Fibroblast of villous mesenchyme (primary cell): ENCODE measurements at regions not wholly inside any gene's neighbourhood (a gene's known extent, or its start where the extent isn't known, plus 50 kb on each side); places are given as distances from the start of the nearest gene placed in this dataset.

ENCODE experiments used
- DNase-seq: peaks from one replicate; pipeline ENCODE4 v3.0.0-alpha.2; 2010; ENCODE audit warnings: low read depth
- H3K4me3 ChIP-seq: 2 replicates; pipeline ENCODE4 v1.5.1; 2011; ENCODE audit warnings: low read depth, mild to moderate bottlenecking, low read length
- TF ChIP-seq, protein P1 (sequence below): IDR thresholded peaks from 2 replicates; pipeline ENCODE4 v1.5.1; 2012; ENCODE audit warnings: low read depth, mild to moderate bottlenecking, low read length; ENCODE audit not compliant: insufficient read depth

DNA sequence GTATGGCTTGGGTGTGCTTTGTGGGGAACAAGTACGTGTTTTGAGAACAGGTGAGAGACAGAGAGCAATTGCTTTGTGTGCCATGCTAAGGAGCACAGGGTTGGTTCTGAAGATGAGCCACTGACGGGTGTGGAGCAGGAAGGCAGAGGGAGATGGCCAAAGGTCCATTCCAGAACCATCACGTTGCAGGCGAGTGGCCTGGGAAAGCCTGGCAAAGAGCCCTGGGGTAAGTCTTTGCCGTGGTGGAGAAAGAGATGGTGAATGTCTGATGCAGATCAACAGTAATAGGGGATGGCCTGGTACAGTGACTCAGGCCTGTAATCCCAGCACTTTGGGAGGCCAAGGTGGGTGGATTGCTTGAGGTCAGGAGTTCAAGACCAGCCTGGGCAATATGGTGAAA is 93.5 kb upstream of the ZNF521 start:
- TF ChIP-seq, protein P1, sequence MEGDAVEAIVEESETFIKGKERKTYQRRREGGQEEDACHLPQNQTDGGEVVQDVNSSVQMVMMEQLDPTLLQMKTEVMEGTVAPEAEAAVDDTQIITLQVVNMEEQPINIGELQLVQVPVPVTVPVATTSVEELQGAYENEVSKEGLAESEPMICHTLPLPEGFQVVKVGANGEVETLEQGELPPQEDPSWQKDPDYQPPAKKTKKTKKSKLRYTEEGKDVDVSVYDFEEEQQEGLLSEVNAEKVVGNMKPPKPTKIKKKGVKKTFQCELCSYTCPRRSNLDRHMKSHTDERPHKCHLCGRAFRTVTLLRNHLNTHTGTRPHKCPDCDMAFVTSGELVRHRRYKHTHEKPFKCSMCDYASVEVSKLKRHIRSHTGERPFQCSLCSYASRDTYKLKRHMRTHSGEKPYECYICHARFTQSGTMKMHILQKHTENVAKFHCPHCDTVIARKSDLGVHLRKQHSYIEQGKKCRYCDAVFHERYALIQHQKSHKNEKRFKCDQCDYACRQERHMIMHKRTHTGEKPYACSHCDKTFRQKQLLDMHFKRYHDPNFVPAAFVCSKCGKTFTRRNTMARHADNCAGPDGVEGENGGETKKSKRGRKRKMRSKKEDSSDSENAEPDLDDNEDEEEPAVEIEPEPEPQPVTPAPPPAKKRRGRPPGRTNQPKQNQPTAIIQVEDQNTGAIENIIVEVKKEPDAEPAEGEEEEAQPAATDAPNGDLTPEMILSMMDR, result no peak
- DNase-seq, result no peak
- no peak overlapping the region for H3K4me3 ChIP-seq

DNA sequence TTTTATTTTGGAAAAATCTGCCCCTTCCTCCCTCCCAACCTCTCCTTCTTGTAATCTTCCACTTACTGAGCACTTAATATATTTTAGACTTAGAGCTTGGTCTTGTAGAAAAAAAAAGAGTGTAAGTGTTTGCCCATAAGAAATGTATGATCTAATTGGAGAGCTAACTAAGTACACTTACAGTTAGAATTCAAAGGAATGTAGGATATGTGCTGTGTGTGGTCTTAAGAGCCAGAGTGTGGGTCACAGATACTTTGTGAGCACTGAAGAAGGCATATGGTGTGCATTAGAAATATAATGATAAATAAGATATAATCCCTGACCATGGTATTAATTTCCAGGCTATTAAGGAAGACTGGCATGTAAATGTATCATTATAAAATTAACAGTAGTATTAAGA is 91.8 kb upstream of the ZNF521 start:
- DNase-seq, result no peak
- TF ChIP-seq, protein P1, result no peak

DNA sequence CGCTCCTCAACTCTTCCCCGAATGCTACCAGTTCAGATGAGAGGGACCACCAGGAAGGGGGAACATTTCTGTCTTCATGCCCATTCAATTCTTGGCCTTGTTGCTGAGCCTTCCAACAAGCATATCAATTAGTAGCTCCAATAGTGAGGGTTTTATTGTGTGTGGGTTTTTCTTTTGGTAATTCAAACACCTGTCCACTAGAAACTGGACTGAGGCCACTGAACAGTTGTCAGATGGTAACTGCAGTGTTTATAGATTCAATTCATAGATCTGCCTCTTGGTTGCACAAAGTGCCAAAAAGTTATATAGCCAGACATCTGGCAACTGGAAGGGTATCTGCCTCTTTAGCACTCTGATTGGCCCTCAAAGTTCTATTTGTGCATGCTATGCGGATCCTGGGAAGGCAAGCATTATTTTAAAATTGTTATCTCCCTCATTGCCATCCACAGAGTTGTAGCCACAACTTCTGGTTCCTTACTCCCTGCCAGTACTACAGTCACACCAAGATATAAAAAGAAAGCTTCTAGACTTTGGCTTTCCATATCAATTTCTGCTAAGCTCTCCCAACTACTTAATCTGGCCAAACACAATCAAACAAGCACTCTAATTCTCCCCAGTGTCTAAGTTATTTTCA is 83.3 kb upstream of the ZNF521 start:
- no peak overlapping the region for H3K4me3 ChIP-seq

More for the DNA sequence above, 91.8 kb upstream of the ZNF521 start:
- H3K4me3 ChIP-seq, result no peak overlapping the region

DNA sequence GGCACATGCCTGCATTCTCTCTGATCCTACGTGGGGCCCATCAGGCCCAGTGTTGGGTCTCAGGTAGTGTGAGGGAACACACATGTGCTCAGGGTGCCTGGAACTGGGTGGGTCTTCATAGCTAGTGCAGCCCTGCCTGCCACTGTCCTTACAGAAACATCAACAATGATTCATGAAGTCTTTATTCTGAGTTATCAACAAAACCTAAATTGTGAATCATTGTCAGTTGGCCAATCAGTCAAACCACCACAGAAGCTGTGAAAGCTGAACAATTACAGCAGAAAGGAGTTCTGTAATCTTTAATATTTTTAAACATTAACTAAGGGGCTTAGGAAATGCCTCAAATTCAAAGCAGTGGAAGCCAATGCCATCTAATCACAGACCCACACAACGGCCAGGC is 82.8 kb upstream of the ZNF521 start:
- TF ChIP-seq, protein P1, result no peak
- H3K4me3 ChIP-seq, result no peak overlapping the region
- DNase-seq, result no peak

More for the DNA sequence above, 83.3 kb upstream of the ZNF521 start:
- TF ChIP-seq, protein P1, result no peak
- DNase-seq, result no peak

DNA sequence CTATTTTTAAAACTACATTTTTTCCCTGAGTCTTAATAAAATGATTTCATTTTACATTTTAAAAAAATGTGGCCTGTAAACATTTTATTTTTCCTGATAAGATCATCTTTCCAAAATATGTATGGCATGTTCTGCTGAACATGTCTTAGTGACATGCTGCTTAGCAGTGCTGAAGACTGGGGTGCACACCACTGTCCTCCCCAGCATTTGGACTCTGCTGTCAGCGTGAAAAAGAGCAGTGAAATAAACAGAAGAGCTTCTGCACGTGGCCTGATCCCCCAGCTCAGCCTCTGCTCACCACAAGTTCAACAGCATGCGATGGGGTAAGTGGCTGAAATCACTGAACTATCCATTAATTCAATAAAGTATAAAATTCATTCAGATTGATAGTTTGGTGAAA is 81.6 kb upstream of the ZNF521 start:
- no peak for DNase-seq

DNA sequence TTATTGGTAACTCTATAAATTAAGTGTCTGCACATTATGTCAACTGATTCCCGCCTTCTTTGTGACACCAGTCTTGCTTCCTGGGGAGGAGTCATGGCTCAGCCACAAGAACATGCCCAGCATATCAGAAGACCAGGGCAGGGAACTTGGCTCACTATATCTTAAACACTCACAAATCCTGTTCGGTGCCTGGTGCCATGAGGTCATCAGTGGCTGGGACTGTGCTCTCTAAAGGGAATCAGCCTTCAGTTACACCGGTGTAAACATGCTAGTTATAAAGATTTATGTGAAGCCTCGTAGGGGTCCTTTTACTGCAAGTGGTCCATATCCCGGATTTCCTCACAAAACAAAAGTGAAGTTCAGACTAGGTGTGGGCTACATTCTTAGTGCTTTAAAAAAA is 73.1 kb upstream of the ZNF521 start:
- no peak for DNase-seq
- TF ChIP-seq, protein P1, result no peak
- H3K4me3 ChIP-seq, result no peak overlapping the region

More for the DNA sequence above, 81.6 kb upstream of the ZNF521 start:
- H3K4me3 ChIP-seq, result no peak overlapping the region
- TF ChIP-seq, protein P1, result no peak

DNA sequence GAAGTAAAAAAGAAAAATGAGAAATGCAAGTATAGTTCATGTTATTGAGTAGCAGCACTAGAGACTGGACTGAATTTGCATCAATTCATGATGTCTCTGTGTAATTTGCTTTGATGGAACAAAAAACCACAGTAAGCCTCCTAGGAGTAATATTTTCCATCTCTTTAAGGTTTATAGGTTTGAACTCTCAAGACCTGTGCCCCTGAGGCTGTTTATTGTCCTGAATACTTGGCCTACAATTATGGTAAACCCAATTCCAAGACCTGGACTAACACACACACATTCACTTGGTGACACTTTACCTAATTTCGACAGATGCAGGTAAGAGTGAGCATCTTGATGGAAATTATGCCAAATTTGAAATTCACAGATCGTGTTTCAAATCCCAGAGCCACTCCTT is 71.8 kb upstream of the ZNF521 start:
- TF ChIP-seq, protein P1, result no peak
- DNase-seq, result no peak

More for the DNA sequence above, 71.8 kb upstream of the ZNF521 start:
- no peak overlapping the region for H3K4me3 ChIP-seq
